ENCODE measurements at regions not wholly inside any gene's neighbourhood (a gene's known extent, or its start where the extent isn't known, plus 50 kb on each side); places are given as distances from the start of the nearest gene placed in this dataset.
A peak's percentile ranks its signal among the peaks of the same experiment; 100 is the strongest.

- TF ChIP-seq PATZ1 (CRISPR knock-in tag; IDR thresholded peaks at IDR 0.05) (no peak), MLXIP (CRISPR knock-in tag; IDR thresholded peaks at IDR 0.05; ENCODE audit: borderline replicate concordance) (no peak), SMC3 (IDR thresholded peaks at IDR 0.05; ENCODE audit: low read length) (no peak), KLF9 (CRISPR knock-in tag; IDR thresholded peaks at IDR 0.05; ENCODE audit: low read depth) (no peak), IRF1 (CRISPR knock-in tag; IDR thresholded peaks at IDR 0.05; ENCODE audit: low read depth) (no peak), ZNF605 (CRISPR knock-in tag; IDR thresholded peaks at IDR 0.05) (no peak), ZBED4 (CRISPR knock-in tag; IDR thresholded peaks at IDR 0.05; ENCODE audit: borderline replicate concordance) (0 out of 2 replicates have a peak, but pooled peaks have one; percentile 56), PHF5A (CRISPR knock-in tag; IDR thresholded peaks at IDR 0.05; ENCODE audit: low read depth, unreplicated experiment) (no peak), ZBTB42 (CRISPR knock-in tag; IDR thresholded peaks at IDR 0.05) (no peak), ZNF850 (CRISPR knock-in tag; conservative IDR thresholded peaks at IDR 0.05) (no peak), ZBTB3 (CRISPR knock-in tag; IDR thresholded peaks at IDR 0.05; ENCODE audit: borderline replicate concordance, low read depth) (no peak), UBTF (CRISPR knock-in tag; IDR thresholded peaks at IDR 0.05) (no peak), ZC3H13 (CRISPR knock-in tag; IDR thresholded peaks at IDR 0.05) (0 out of 2 replicates have a peak, but pooled peaks have one; percentile 17), CREB3 (CRISPR knock-in tag; IDR thresholded peaks at IDR 0.05) (no peak), GATAD2A (CRISPR knock-in tag; IDR thresholded peaks at IDR 0.05) (no peak), ZNF629 (CRISPR knock-in tag; conservative IDR thresholded peaks at IDR 0.05) (peak; percentile 48; the same call in 1 of the 2 replicates), CENPX (CRISPR knock-in tag; IDR thresholded peaks at IDR 0.05) (no peak), KLF16 (CRISPR knock-in tag; IDR thresholded peaks at IDR 0.05) (no peak)
Observed at GRCh38 chr17:73783382-73783766, 139.1 kb upstream of the SDK2 start (continued).

Measured in HepG2 (cell line).